ENCODE measurements at regions not wholly inside any gene's neighbourhood (a gene's known extent, or its start where the extent isn't known, plus 50 kb on each side); places are given as distances from the start of the nearest gene placed in this dataset.
A peak's percentile ranks its signal among the peaks of the same experiment; 100 is the strongest.

DNA sequence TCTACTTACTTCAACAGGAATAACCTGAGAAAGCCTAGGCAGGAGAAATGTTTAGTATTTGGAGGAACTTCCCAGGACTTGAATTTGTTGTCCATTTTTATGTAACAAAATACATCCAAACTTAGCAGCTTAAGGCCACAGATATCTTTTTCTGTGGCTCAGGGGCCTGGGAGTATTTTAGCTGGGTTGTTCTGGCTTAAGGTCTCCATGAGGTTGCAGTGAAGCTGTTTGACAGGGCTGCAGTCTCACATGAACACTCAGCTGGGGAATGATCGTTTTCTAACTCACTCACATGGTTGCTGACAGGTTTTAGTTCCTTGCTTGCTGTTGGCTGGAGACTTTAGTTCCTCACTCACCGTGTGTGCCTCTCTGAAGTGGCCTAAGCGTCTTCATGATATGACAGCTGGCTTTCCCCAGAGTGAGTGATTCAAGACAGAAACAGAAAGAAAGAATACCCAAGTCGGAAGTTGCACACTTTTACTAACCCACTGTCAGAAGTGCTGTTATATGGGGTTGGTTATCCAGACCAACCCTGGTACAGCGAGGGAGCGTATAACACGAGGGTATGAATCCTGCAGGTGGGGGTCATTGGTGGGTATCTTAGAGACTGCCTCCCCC, 229.7 kb upstream of the TBL1XR1 start:
- no peak for TF ChIP-seq CTCF (IDR thresholded peaks at IDR 0.05; ENCODE audit: extremely low read depth, missing control alignments)
- peak; percentile 72 for DNase-seq (ENCODE audit: low spot score)

DNA sequence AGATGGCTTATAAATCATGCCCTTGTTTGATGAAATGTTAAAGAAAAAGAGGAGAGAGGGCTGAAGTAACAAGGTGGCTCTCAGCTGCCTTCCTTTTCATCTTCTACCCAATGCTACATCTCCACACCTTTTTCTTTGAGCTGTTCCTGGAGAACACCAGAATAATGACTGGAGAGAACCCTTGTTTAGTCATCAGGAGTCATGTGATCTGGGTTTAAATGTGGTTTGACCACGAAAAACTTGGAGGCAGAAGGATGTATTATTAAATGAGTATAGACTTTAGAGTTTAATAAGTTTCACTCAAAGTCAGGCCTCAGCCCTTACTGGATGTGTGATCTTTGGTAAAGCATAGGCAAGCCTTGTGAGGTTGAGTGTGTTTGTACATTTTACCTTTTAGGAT, 230.3 kb upstream of the TBL1XR1 start:
- no peak for TF ChIP-seq CTCF (IDR thresholded peaks at IDR 0.05; ENCODE audit: extremely low read depth, missing control alignments)
- no peak for DNase-seq (ENCODE audit: low spot score)

DNA sequence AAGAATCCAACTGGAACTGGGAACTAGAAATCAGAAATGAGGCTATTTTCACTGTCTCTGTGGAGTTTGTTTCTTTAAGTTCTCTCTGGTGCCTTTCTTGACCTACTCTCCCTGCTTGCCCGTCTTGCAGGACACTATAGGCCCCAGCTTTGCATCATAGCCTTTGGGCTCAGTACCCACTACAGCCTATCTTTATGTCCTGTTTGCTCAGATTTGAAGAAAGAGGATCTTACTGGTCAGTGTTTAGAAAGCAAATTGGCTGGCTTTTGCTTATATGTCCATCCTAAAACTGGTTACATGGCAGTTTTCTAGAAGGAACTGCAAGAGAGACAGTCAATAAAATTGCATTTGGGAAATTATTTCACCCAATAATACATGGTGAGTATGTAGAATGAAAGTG, 231.8 kb upstream of the TBL1XR1 start:
- no peak for TF ChIP-seq CTCF (IDR thresholded peaks at IDR 0.05; ENCODE audit: extremely low read depth, missing control alignments)
- DNase-seq (ENCODE audit: low spot score), result no peak

- no peak for TF ChIP-seq CTCF (IDR thresholded peaks at IDR 0.05; ENCODE audit: extremely low read depth, missing control alignments)
- no peak for DNase-seq (ENCODE audit: low spot score)
Measured at GRCh38 chr3:177429771-177430170, 232.5 kb upstream of the TBL1XR1 start.

- no peak for DNase-seq (ENCODE audit: low spot score)
- TF ChIP-seq CTCF (IDR thresholded peaks at IDR 0.05; ENCODE audit: extremely low read depth, missing control alignments), result no peak
Measured at GRCh38 chr3:177430653-177431052, 233.4 kb upstream of the TBL1XR1 start.

DNA sequence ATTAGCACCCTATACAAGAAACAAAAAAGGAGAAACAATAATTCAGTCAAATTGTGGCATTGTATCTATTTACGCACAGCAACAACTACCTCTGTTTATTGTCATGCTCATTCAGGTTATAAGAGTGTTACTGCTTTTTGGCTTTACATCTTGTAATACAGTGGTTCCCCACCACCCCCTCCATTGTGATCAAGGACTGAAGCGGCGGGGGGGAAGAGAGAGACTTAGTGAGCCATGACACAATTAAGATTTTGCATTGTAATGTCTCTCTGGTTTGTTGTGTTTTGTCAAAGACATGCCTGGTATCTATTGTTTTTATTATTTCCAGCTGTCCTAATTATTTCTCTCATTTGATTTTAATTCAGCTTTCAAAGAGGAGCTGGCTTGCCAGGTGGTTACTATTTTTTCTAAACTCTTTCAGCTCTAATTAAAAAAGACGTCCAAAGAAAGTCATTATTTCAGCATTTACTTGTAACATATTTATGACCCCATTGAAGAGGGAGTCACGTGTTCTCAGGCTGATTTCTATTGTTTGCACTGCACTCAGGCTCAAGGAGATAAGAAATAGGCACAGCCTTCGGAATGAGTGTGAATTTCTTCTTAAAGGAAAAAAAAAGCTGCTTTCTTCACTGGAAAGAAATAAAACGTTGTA, 234.4 kb upstream of the TBL1XR1 start:
- DNase-seq (ENCODE audit: low spot score), result no peak
- no peak for TF ChIP-seq CTCF (IDR thresholded peaks at IDR 0.05; ENCODE audit: extremely low read depth, missing control alignments)

GRCh38 chr3:177435301-177435700, 238.0 kb upstream of the TBL1XR1 start:
- no peak for DNase-seq (ENCODE audit: low spot score)
- no peak for TF ChIP-seq CTCF (IDR thresholded peaks at IDR 0.05; ENCODE audit: extremely low read depth, missing control alignments)
